ENCODE measurements at regions not wholly inside any gene's neighbourhood (a gene's known extent, or its start where the extent isn't known, plus 50 kb on each side); places are given as distances from the start of the nearest gene placed in this dataset.

GRCh38 chr12:60920841-60921495 lies 1325.1 kb downstream of the SLC16A7 start:
- no peak overlapping the region for H3K4me3 Mint-ChIP-seq
- TF ChIP-seq, protein P1, sequence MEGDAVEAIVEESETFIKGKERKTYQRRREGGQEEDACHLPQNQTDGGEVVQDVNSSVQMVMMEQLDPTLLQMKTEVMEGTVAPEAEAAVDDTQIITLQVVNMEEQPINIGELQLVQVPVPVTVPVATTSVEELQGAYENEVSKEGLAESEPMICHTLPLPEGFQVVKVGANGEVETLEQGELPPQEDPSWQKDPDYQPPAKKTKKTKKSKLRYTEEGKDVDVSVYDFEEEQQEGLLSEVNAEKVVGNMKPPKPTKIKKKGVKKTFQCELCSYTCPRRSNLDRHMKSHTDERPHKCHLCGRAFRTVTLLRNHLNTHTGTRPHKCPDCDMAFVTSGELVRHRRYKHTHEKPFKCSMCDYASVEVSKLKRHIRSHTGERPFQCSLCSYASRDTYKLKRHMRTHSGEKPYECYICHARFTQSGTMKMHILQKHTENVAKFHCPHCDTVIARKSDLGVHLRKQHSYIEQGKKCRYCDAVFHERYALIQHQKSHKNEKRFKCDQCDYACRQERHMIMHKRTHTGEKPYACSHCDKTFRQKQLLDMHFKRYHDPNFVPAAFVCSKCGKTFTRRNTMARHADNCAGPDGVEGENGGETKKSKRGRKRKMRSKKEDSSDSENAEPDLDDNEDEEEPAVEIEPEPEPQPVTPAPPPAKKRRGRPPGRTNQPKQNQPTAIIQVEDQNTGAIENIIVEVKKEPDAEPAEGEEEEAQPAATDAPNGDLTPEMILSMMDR (IDR thresholded peaks at IDR 0.05; ENCODE audit: unreplicated experiment), result no peak
- no peak for DNase-seq (ENCODE audit: low spot score in 2 of 2, unreplicated experiment in 2 of 2)
- H3K9me3 Mint-ChIP-seq, result no peaks in the 10 kb centered on the region
- no peak overlapping the region for H3K27ac Mint-ChIP-seq
- peaks cover under 1% of the 10 kb centered on the region for H3K4me1 Mint-ChIP-seq
- no peaks in the 10 kb centered on the region for H3K36me3 Mint-ChIP-seq
- H3K27me3 Mint-ChIP-seq (ENCODE audit: low read depth), result no peaks in the 10 kb centered on the region

GRCh38 chr12:60921541-60921940 lies 1325.7 kb downstream of the SLC16A7 start:
- H3K27me3 Mint-ChIP-seq (ENCODE audit: low read depth), result no peaks in the 10 kb centered on the region
- H3K9me3 Mint-ChIP-seq, result no peaks in the 10 kb centered on the region
- TF ChIP-seq, protein P1 (IDR thresholded peaks at IDR 0.05; ENCODE audit: unreplicated experiment), result no peak
- H3K27ac Mint-ChIP-seq, result no peak overlapping the region
- DNase-seq (ENCODE audit: low spot score in 2 of 2, unreplicated experiment in 2 of 2), result no peak
- peaks cover 5% of the 10 kb centered on the region for H3K4me1 Mint-ChIP-seq
- H3K4me3 Mint-ChIP-seq, result no peak overlapping the region
- H3K36me3 Mint-ChIP-seq, result no peaks in the 10 kb centered on the region

- DNase-seq (ENCODE audit: low spot score in 2 of 2, unreplicated experiment in 2 of 2), result no peak
- Mint-ChIP-seq H3K4me1 (peaks cover 5% of the 10 kb centered on the region), H3K4me3 (no peak overlapping the region), H3K27me3 (ENCODE audit: low read depth) (no peaks in the 10 kb centered on the region), H3K9me3 (peaks cover 2% of the 10 kb centered on the region), H3K36me3 (no peaks in the 10 kb centered on the region), H3K27ac (no peak overlapping the region)
- TF ChIP-seq, protein P1 (IDR thresholded peaks at IDR 0.05; ENCODE audit: unreplicated experiment), result no peak
These were observed 1330.4 kb downstream of the SLC16A7 start for GRCh38 chr12:60926256-60926655.

- H3K36me3 Mint-ChIP-seq, result no peaks in the 10 kb centered on the region
- H3K9me3 Mint-ChIP-seq, result peaks cover 29% of the 10 kb centered on the region
- DNase-seq (ENCODE audit: low spot score in 2 of 2, unreplicated experiment in 2 of 2), result no peak
- H3K4me3 Mint-ChIP-seq, result no peak overlapping the region
- peaks cover 5% of the 10 kb centered on the region for H3K4me1 Mint-ChIP-seq
- no peaks in the 10 kb centered on the region for H3K27me3 Mint-ChIP-seq (ENCODE audit: low read depth)
- no peak overlapping the region for H3K27ac Mint-ChIP-seq
- TF ChIP-seq, protein P1 (IDR thresholded peaks at IDR 0.05; ENCODE audit: unreplicated experiment), result no peak
These were observed 1330.1 kb upstream of the USP15 start for GRCh38 chr12:60930151-60930550.

DNA sequence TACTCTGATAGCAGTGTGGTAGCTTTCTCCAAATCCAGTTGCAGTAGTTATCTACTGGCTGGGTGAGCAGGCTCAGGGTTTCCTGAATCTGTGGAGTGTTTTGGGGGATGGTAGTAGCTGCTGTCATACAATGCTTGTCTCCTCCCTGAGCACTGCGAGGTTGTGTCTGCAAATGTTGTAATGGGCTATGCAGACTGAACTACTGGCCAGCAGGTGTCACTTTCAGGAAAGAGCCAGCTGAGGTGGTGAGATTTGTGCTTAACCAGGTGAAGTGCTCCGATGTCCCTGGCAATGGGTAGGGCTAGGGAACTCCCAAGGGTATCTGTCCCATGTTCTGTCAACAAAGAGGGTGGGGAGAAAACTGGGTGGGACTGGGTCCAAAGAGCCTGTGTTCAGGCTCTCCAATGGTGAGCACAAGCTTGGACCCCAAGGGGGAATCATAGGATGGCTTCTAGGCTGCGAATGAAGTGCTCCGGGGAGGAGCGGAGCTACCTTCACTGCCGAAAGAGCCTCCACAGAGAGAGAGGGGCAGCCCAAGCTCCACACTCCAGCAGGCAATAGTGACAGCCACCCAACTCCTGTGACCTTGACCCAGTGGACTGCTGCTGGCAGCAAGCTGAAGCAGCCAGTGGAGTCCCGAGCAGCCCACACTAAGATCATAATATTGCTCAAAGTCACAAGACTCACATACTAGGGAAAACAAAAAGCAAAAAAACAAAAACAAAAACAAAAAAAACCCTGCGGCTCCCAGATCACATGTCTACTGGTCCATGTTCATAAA lies 1324.0 kb upstream of the USP15 start:
- H3K9me3 Mint-ChIP-seq, result peaks cover 35% of the 10 kb centered on the region
- H3K27ac Mint-ChIP-seq, result no peak overlapping the region
- no peak overlapping the region for H3K4me3 Mint-ChIP-seq
- no peak for DNase-seq (ENCODE audit: low spot score in 2 of 2, unreplicated experiment in 2 of 2)
- TF ChIP-seq, protein P1 (IDR thresholded peaks at IDR 0.05; ENCODE audit: unreplicated experiment), result no peak
- peaks cover 5% of the 10 kb centered on the region for H3K4me1 Mint-ChIP-seq
- H3K27me3 Mint-ChIP-seq (ENCODE audit: low read depth), result no peaks in the 10 kb centered on the region
- H3K36me3 Mint-ChIP-seq, result no peaks in the 10 kb centered on the region
